Common myeloid progenitor, CD34-positive (primary cell): ENCODE measurements at regions not wholly inside any gene's neighbourhood (a gene's known extent, or its start where the extent isn't known, plus 50 kb on each side); places are given as distances from the start of the nearest gene placed in this dataset.
"Not testable (repeated sequence)": the region's sequence is repeated elsewhere in the genome, so short reads cannot be mapped to it uniquely, and the experiment has no call there.

Experiments used
- CTCF ChIA-PET: fragments of 350-600 bp; sonication (Branson Sonifier 250); formaldehyde crosslinking; loops from one replicate; lab custom pipeline; 2021; ENCODE audit warnings: antibody characterized with exemption; lab: Charles Lee
- POLR2A ChIA-PET: fragments of 350-600 bp; sonication (Branson Sonifier 250); formaldehyde crosslinking; loops from one replicate; lab custom pipeline; 2021; ENCODE audit warnings: antibody characterized with exemption; lab: Charles Lee
- DNase-seq, 3 donors: peaks; one replicate each; pipeline versions ENCODE4 v3.0.0 to v3.0.0-alpha.2; 2013
- H3K27ac ChIP-seq, 2 experiments: 1 replicate in 1 of 2; 2 replicates in 1 of 2; pipeline ENCODE4 v1.7.0; 2013; ENCODE audit warnings: inconsistent platforms in 2 of 2, low read length in 2 of 2, mild to moderate bottlenecking in 2 of 2, low read depth in 1 of 2, moderate library complexity in 1 of 2; ENCODE audit not compliant: severe bottlenecking in 2 of 2, insufficient read depth in 1 of 2, poor library complexity in 1 of 2
- H3K27me3 ChIP-seq, 5 experiments: replicated peaks in 2 of 5; 1 replicate in 3 of 5; 2 replicates in 2 of 5; pipeline versions ENCODE4 v1.6.1 to v1.7.0; 2013; ENCODE audit warnings: low read length in 4 of 5, mild to moderate bottlenecking in 2 of 5, moderate library complexity in 2 of 5, inconsistent platforms in 1 of 5; ENCODE audit not compliant: insufficient read depth in 5 of 5, control insufficient read depth in 4 of 5
- H3K36me3 ChIP-seq, 4 experiments: 1 replicate in 2 of 4; 2 replicates in 2 of 4; pipeline versions ENCODE4 v1.6.1 to v1.7.0; 2013; ENCODE audit warnings: low read length in 3 of 4, control low read depth in 1 of 4, mild to moderate bottlenecking in 1 of 4; ENCODE audit not compliant: control insufficient read depth in 4 of 4, insufficient read depth in 4 of 4
- H3K4me1 ChIP-seq, 4 experiments: 1 replicate in 3 of 4; 2 replicates in 1 of 4; pipeline versions ENCODE4 v1.6.1 to v1.7.1; 2013; ENCODE audit warnings: low read length in 3 of 4, mild to moderate bottlenecking in 3 of 4, control low read depth in 1 of 4, inconsistent platforms in 1 of 4, moderate library complexity in 1 of 4; ENCODE audit not compliant: control insufficient read depth in 4 of 4, insufficient read depth in 4 of 4; ENCODE audit errors: control extremely low read depth in 1 of 4
- H3K4me3 ChIP-seq, 7 experiments: 1 replicate in 4 of 7; 2 replicates in 3 of 7; pipeline versions ENCODE4 v1.5.1 to v1.7.0; 2013; ENCODE audit warnings: mild to moderate bottlenecking in 7 of 7, low read length in 6 of 7, moderate library complexity in 6 of 7, inconsistent platforms in 2 of 7, low read depth in 2 of 7, control low read depth in 1 of 7; ENCODE audit not compliant: insufficient read depth in 4 of 7, control insufficient read depth in 1 of 7; ENCODE audit errors: extremely low read depth in 1 of 7
- H3K9me3 ChIP-seq, 5 experiments: 1 replicate in 4 of 5; 2 replicates in 1 of 5; pipeline versions ENCODE4 v1.6.1 to v1.7.1; 2013; ENCODE audit warnings: low read length in 4 of 5, mild to moderate bottlenecking in 2 of 5, inconsistent platforms in 1 of 5, low read depth in 1 of 5, moderate library complexity in 1 of 5; ENCODE audit not compliant: control insufficient read depth in 4 of 5, insufficient read depth in 2 of 5; ENCODE audit errors: control extremely low read depth in 1 of 5
- WGBS: methylation state at CpG from one replicate; pipeline ENCODE4 v1.1.5; 2013; ENCODE audit not compliant: insufficient coverage; 5-methylcytosine and 5-hydroxymethylcytosine counted together

DNA sequence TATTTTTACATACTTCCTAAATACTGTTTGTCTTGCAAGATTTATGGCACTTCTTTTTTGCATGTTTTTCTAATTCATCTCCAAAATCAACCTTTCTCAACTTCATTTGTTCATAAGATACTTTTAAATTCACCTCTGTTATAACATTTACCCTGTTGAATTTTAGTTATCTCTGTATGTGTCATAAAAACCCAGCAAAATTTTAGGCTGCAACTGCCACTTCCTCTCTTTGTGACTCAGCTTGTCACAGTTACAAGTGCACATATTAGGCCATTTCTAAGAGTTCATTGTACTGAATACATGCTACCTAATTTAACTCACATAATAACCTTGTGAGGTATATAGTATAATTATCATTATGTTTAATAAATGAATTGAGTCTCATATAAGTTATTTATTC lies 1023.0 kb upstream of the DEFB115 start:
- H3K9me3 ChIP-seq, POLR2A ChIA-PET, H3K4me3 ChIP-seq, H3K27me3 ChIP-seq, H3K27ac ChIP-seq, H3K36me3 ChIP-seq, H3K4me1 ChIP-seq, CTCF ChIA-PET: not testable (repeated sequence)
- peak; percentile 6 to 62 (median 59) for DNase-seq

DNA sequence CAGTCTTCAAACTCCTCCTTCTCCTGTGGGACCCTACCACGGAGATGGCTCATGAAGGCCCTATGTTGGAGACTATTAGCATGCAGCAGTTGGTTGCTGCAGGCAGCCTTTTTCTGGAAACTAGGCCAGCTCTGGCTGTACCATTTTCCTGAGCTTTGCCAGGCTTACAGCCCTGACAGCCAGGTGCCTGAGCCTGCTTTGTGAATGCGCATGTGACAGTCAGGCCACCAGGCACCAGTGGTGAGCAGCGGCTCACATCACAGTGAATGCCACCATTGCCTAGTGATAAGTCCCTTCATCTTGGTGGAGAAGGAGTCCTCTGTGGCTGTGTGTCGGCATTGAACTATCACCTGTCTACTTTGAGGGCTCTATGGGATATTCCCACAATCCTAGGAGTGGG lies 982.4 kb upstream of the DEFB115 start:
- H3K4me3 ChIP-seq, CTCF ChIA-PET, POLR2A ChIA-PET, H3K4me1 ChIP-seq, H3K27me3 ChIP-seq, DNase-seq, H3K36me3 ChIP-seq, H3K27ac ChIP-seq, H3K9me3 ChIP-seq: not testable (repeated sequence)
- 96% methylated on average over 3 of the region's 4 CpGs for WGBS

DNA sequence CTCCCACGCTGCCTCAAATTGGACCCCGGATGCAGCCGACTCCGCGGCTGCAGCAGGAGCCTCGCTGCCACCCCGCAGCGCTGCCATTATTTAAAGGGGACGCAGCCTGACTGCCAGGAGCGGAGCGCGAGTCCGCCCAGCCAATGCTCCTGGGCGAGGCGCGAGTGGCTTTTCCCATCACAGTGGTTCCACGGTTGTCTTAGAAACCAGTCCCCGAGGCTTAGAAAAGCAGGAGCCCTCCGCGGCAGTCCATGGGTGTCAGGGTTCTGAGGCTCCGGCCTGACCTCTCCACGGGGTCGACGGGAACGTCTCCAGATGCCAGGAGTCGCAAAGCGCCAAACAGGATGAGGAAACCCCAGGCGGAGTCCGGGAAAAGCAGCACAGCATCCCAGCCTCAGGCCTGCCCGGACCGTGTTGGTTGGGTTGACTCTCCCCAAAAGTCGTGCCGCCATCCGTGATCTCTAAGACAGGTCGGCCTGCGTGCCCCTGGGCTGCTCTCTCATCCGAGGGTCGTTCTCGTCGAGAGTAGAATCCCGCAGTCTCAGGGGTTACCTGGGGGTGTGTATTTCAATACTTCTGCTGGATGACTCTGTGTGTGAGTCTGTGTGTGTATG lies 975.8 kb upstream of the DEFB115 start:
- POLR2A ChIA-PET, result no interaction called here
- no peak for DNase-seq
- CTCF ChIA-PET, result no interaction called here
- Histone ChIP-seq H3K27ac (no peak overlapping the region), H3K4me3 (no peak overlapping the region), H3K27me3 (no peaks in the 10 kb centered on the region), H3K4me1 (peaks cover 0 to 17% (median 3%) of the 10 kb centered on the region in 4 experiments), H3K36me3 (no peaks in the 10 kb centered on the region), H3K9me3 (peaks cover 0 to 3% (median 0%) of the 10 kb centered on the region in 5 experiments)
- 82% methylated on average over 35 of the region's 41 CpGs for WGBS

- POLR2A ChIA-PET, H3K27ac ChIP-seq, H3K9me3 ChIP-seq, H3K27me3 ChIP-seq, CTCF ChIA-PET, H3K36me3 ChIP-seq: not testable (repeated sequence)
- peak in 2 of 3 donors; percentile 75 to 80 for DNase-seq
- 68% methylated on average over 46 of the region's 47 CpGs for WGBS
- Histone ChIP-seq H3K4me1 (peaks cover 0 to 21% (median 3%) of the 10 kb centered on the region in 4 experiments), H3K4me3 (peak overlapping the region in 6 of 7 experiments; percentile 16 to 73 (median 56))
Observed at GRCh38 chr20:30283476-30284280, 973.8 kb upstream of the DEFB115 start.

DNA sequence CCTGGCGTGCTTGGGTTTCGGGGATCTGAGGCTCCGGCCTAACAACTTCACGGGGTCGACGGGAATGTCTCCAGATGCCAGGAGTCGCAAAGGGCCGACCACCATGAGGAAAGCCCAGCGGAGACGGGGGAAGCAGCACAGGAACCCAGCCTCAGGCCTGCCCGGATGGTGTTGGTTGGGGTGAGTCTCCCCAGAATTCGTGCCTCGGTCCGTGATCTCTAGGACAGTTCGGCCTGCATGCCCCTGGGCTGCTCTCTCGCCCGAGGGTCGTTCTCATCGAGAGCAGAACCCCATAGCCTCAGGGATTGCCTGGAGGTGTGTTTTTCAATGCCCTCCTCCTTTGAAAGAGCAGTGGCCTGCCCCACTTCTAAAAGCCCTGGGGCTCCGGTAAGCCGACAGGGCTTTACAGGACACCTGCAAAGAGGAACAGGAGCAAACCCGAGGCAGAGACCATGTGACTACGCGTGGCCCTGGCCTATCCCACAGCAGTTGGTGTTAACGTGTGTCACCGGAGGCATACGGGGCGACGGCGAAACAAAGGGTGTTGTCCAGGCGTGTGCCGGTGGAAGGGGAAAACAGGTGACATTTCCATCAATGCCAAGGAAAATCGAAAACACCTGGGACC lies 973.1 kb upstream of the DEFB115 start:
- H3K36me3 ChIP-seq, result no peaks in the 10 kb centered on the region
- ChIA-PET POLR2A (no interaction called here), CTCF (no interaction called here)
- H3K4me1 ChIP-seq, result peaks cover 0 to 21% (median 3%) of the 10 kb centered on the region in 4 experiments
- no peaks in the 10 kb centered on the region for H3K27me3 ChIP-seq
- H3K4me3 ChIP-seq, result peak overlapping the region in 5 of 7 experiments; percentile 19 to 73 (median 61)
- 86% methylated on average over 30 of the region's 33 CpGs for WGBS
- no peak overlapping the region for H3K27ac ChIP-seq
- H3K9me3 ChIP-seq, result peaks cover 0 to 3% (median 0%) of the 10 kb centered on the region in 5 experiments
- DNase-seq, result no peak

DNA sequence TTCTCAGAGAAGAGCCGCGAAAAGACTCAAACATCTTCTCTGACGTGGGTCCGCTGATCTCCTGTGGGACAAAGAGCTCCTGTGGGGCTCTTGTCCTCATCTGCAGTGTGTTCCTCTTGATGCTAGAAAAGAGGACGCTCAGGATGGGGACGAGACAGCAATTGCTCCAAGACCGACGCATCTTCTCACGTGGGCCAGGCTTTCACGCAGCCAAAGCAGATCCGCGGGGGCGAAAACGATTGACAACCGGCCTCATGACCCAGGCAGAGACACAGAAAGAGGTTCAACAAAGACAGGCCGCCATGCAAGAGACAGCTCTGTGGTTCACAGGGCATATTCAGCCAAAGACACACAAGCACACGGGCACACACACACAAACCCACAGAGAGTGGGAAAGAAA lies 971.8 kb upstream of the DEFB115 start:
- Histone ChIP-seq H3K27me3 (no peaks in the 10 kb centered on the region), H3K4me1 (peaks cover 0 to 21% (median 3%) of the 10 kb centered on the region in 4 experiments), H3K9me3 (peaks cover 0 to 3% (median 0%) of the 10 kb centered on the region in 5 experiments), H3K36me3 (no peaks in the 10 kb centered on the region), H3K4me3 (no peak overlapping the region), H3K27ac (no peak overlapping the region)
- no peak for DNase-seq
- WGBS, result 92% methylated on average over 13 of the region's 17 CpGs
- ChIA-PET CTCF (no interaction called here), POLR2A (no interaction called here)

DNA sequence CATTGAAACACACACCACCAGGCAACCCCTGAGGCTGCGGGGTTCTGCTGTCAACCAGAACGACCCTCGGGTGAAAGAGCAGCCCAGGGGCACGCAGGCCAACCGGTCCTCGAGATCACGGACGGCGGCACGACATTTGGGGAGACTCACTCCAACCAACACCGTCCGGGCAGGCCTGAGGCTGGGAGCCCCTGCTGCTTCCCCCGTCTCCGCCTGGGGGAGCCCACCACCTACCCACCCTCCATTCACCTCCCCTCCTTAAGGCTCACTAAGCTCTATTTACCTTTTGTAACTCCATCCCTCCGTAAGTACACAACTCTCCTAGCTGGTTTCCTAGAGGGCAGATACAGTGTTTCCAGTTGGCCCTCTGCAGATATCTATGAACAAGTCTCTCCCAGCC lies 971.3 kb upstream of the DEFB115 start:
- Histone ChIP-seq H3K27me3 (no peaks in the 10 kb centered on the region), H3K4me3 (no peak overlapping the region), H3K4me1 (peaks cover 0 to 19% (median 3%) of the 10 kb centered on the region in 4 experiments), H3K27ac (no peak overlapping the region), H3K9me3 (peaks cover 0 to 3% (median 0%) of the 10 kb centered on the region in 5 experiments), H3K36me3 (no peaks in the 10 kb centered on the region)
- POLR2A ChIA-PET, result no interaction called here
- DNase-seq, result no peak
- CTCF ChIA-PET, result no interaction called here
- 81% methylated on average over 15 of the region's 15 CpGs for WGBS
